Left ventricle myocardium superior (tissue), 1 donor: ENCODE measurements at regions not wholly inside any gene's neighbourhood (a gene's known extent, or its start where the extent isn't known, plus 50 kb on each side); places are given as distances from the start of the nearest gene placed in this dataset.

ENCODE experiments used
- ATAC-seq: fragments of 200-7000 bp; cut with Tn5 transposase; one replicate; pipeline ENCODE4 v1.9.1; 2020; ENCODE audit warnings: mild to moderate bottlenecking, moderate library complexity
- DNase-seq: peaks from one replicate; pipeline ENCODE4 v3.0.0-alpha.2; 2020
- intact Hi-C: fragments of 100-400 bp; cut with micrococcal nuclease; formaldehyde crosslinking; loops from one replicate; pipeline ENCODE4 v1.11.0; 2022
- donor health status: DM: no; HTN: yes; CAD: no; lungs with severe emphysema.

- DNase-seq = no peak
- intact Hi-C loops = no loop called here
- no peak for ATAC-seq
Measured at GRCh38 chr20:60903325-60903971, 348.6 kb upstream of the CDH4 start.

- DNase-seq (no peak), ATAC-seq (no peak)
- intact Hi-C loops = no loop called here
Measured at GRCh38 chr20:60904730-60905129, 347.3 kb upstream of the CDH4 start.

GRCh38 chr20:60905919-60906318, 346.1 kb upstream of the CDH4 start:
- DNase-seq (no peak), ATAC-seq (no peak)
- intact Hi-C loops = no loop called here

- DNase-seq (no peak), ATAC-seq (no peak)
- intact Hi-C loops = no loop called here
Measured at GRCh38 chr20:60906555-60906954, 345.5 kb upstream of the CDH4 start.

GRCh38 chr20:60913298-60913697, 338.8 kb upstream of the CDH4 start:
- no peak for ATAC-seq

GRCh38 chr20:60921022-60921622, 330.9 kb upstream of the CDH4 start:
- DNase-seq (peak; percentile 78), ATAC-seq (peak; percentile 24)
- intact Hi-C loops = no loop called here

More at GRCh38 chr20:60913298-60913697, 338.8 kb upstream of the CDH4 start:
- no peak for DNase-seq
- intact Hi-C loops = no loop called here

GRCh38 chr20:60926831-60927230, 325.2 kb upstream of the CDH4 start:
- intact Hi-C loops = no loop called here
- DNase-seq (no peak), ATAC-seq (no peak)

GRCh38 chr20:60928341-60928740, 323.7 kb upstream of the CDH4 start:
- ATAC-seq (no peak), DNase-seq (no peak)
- intact Hi-C loops = no loop called here

GRCh38 chr20:60930023-60930790, 321.9 kb upstream of the CDH4 start:
- DNase-seq (no peak), ATAC-seq (no peak)
- intact Hi-C loops = no loop called here

- intact Hi-C loops = no loop called here
- DNase-seq (no peak), ATAC-seq (no peak)
Measured at GRCh38 chr20:60931696-60932095, 320.4 kb upstream of the CDH4 start.

GRCh38 chr20:60934724-60935123, 317.3 kb upstream of the CDH4 start:
- intact Hi-C loops = no loop called here
- DNase-seq = no peak
- no peak for ATAC-seq

GRCh38 chr20:60935971-60936370, 316.1 kb upstream of the CDH4 start:
- ATAC-seq = no peak
- DNase-seq = no peak
- intact Hi-C loops = no loop called here

- ATAC-seq (no peak), DNase-seq (no peak)
- intact Hi-C loops = no loop called here
Measured at GRCh38 chr20:60937585-60937984, 314.5 kb upstream of the CDH4 start.

- no peak for ATAC-seq
- intact Hi-C loops = no loop called here
Measured at GRCh38 chr20:60941379-60941778, 310.7 kb upstream of the CDH4 start.

GRCh38 chr20:60947819-60948218, 304.2 kb upstream of the CDH4 start:
- DNase-seq (no peak), ATAC-seq (no peak)
- intact Hi-C loops = no loop called here

More at GRCh38 chr20:60941379-60941778, 310.7 kb upstream of the CDH4 start:
- no peak for DNase-seq

- intact Hi-C loops = no loop called here
- DNase-seq (no peak), ATAC-seq (no peak)
Measured at GRCh38 chr20:60948224-60948623, 303.8 kb upstream of the CDH4 start.

GRCh38 chr20:60950561-60950960, 301.5 kb upstream of the CDH4 start:
- DNase-seq = no peak
- no peak for ATAC-seq
- intact Hi-C loops = no loop called here

GRCh38 chr20:60950974-60951373, 301.1 kb upstream of the CDH4 start:
- ATAC-seq = no peak
- no peak for DNase-seq
- intact Hi-C loops = no loop called here

GRCh38 chr20:60952861-60953260, 299.2 kb upstream of the CDH4 start:
- intact Hi-C loops = no loop called here
- DNase-seq (no peak), ATAC-seq (no peak)

GRCh38 chr20:60953321-60953720, 298.7 kb upstream of the CDH4 start:
- ATAC-seq (no peak), DNase-seq (no peak)
- intact Hi-C loops = no loop called here

GRCh38 chr20:60955706-60956105, 296.4 kb upstream of the CDH4 start:
- intact Hi-C loops = no loop called here
- no peak for ATAC-seq

More at GRCh38 chr20:60955706-60956105, 296.4 kb upstream of the CDH4 start:
- no peak for DNase-seq
